Neural progenitor cell (in vitro differentiated cells): ENCODE measurements at regions not wholly inside any gene's neighbourhood (a gene's known extent, or its start where the extent isn't known, plus 50 kb on each side); places are given as distances from the start of the nearest gene placed in this dataset.

Experiments
- DNase-seq: peaks from one replicate; pipeline ENCODE4 v3.0.0-alpha.2; 2016; ENCODE audit warnings: low spot score
- H2AFZ ChIP-seq: fragments of 200-600 bp; sonication (generic); replicated peaks from 2 replicates; pipeline ENCODE4 v1.6.1; 2016; ENCODE audit warnings: antibody characterized with exemption
- H3F3A ChIP-seq: fragments of 200-600 bp; sonication (generic); 2 replicates; pipeline ENCODE4 v1.6.1; 2016; ENCODE audit warnings: antibody characterized with exemption, low read depth
- H3K27ac ChIP-seq: fragments of 200-600 bp; sonication (generic); 2 replicates; pipeline ENCODE4 v1.5.1; 2016; ENCODE audit warnings: mild to moderate bottlenecking
- H3K27me3 ChIP-seq: fragments of 200-600 bp; sonication (generic); 2 replicates; pipeline ENCODE4 v1.6.1; 2016; ENCODE audit warnings: mild to moderate bottlenecking, moderate library complexity
- H3K36me3 ChIP-seq: fragments of 200-600 bp; sonication (generic); 2 replicates; pipeline ENCODE4 v1.5.1; 2016
- H3K4me1 ChIP-seq: fragments of 200-600 bp; sonication (generic); 2 replicates; pipeline ENCODE4 v1.6.1; 2016; ENCODE audit warnings: mixed run types
- H3K4me2 ChIP-seq: fragments of 200-600 bp; sonication (generic); 2 replicates; pipeline ENCODE4 v1.6.1; 2016
- H3K4me3 ChIP-seq: fragments of 200-600 bp; sonication (generic); 2 replicates; pipeline ENCODE4 v1.5.1; 2016
- H3K79me2 ChIP-seq: fragments of 200-600 bp; sonication (generic); 2 replicates; pipeline ENCODE4 v1.6.1; 2016; ENCODE audit warnings: low read depth
- H3K9ac ChIP-seq: fragments of 200-600 bp; sonication (generic); 2 replicates; pipeline ENCODE4 v1.6.1; 2016
- H3K9me3 ChIP-seq: fragments of 200-600 bp; sonication (generic); 2 replicates; pipeline ENCODE4 v1.5.1; 2016; ENCODE audit warnings: low read depth
- H4K20me1 ChIP-seq: fragments of 200-600 bp; sonication (generic); 2 replicates; pipeline ENCODE4 v1.6.1; 2016; ENCODE audit warnings: low read depth
- H3K27ac Mint-ChIP-seq: 3 replicates; pipeline ENCODE4 v1.8.0; 2021; ENCODE audit warnings: mixed read lengths
- H3K27me3 Mint-ChIP-seq: 2 replicates; pipeline ENCODE4 v1.8.0; 2022; ENCODE audit warnings: low read depth, mild to moderate bottlenecking, inconsistent platforms, moderate library complexity, mixed read lengths; ENCODE audit not compliant: insufficient read depth
- H3K36me3 Mint-ChIP-seq: 3 replicates; pipeline ENCODE4 v1.8.0; 2021; ENCODE audit warnings: mixed read lengths
- H3K4me1 Mint-ChIP-seq: 3 replicates; pipeline ENCODE4 v1.8.0; 2021; ENCODE audit warnings: mixed read lengths
- H3K4me3 Mint-ChIP-seq: 3 replicates; pipeline ENCODE4 v1.8.0; 2021; ENCODE audit warnings: mild to moderate bottlenecking, moderate library complexity, mixed read lengths
- H3K9me3 Mint-ChIP-seq: 3 replicates; pipeline ENCODE4 v1.8.0; 2020; ENCODE audit warnings: mixed read lengths
- EZH2 ChIP-seq: fragments of 200-600 bp; sonication (generic); IDR thresholded peaks from 2 replicates; pipeline ENCODE4 v1.6.1; 2017; ENCODE audit warnings: antibody characterized with exemption, mild to moderate bottlenecking, moderate library complexity
- EZH2phosphoT487 ChIP-seq: fragments of 200-600 bp; sonication (generic); IDR thresholded peaks from 2 replicates; pipeline ENCODE4 v1.6.1; 2017; ENCODE audit warnings: antibody characterized with exemption
- TF ChIP-seq, protein P1 (sequence below): fragments of 200-600 bp; sonication (generic); IDR thresholded peaks from 2 replicates; pipeline ENCODE4 v1.5.1; 2017; ENCODE audit warnings: antibody characterized with exemption, mild to moderate bottlenecking

DNA sequence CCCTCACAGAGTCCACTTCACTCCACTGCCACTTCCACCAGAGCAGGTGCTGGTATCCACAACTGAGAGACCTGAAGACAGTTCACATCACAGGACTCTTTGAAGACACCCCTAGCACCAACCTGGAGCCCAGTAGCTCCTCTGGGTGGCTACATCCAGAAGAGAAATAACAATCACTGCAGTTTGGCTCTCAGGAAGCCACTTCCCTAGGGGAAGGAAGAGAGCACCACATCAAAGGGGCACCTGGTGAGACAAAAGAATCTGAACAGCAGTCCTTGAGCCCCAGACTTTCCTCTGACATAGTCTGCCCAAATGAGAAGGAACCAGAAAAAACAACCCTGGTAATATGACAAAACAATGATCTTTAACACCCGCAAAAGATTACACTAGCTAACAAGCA, 113.2 kb downstream of the TENT5C start:
- Histone ChIP-seq H3K9ac (no peak overlapping the region), H3K27ac (no peak overlapping the region), H3K4me2 (no peak overlapping the region), H3K4me3 (no peak overlapping the region), H3K4me1 (no peaks in the 10 kb centered on the region), H3K9me3 (no peaks in the 10 kb centered on the region), H3K36me3 (no peaks in the 10 kb centered on the region), H3F3A (no peaks in the 10 kb centered on the region), H4K20me1 (no peaks in the 10 kb centered on the region), H2AFZ (no peak overlapping the region), H3K27me3 (no peaks in the 10 kb centered on the region), H3K79me2 (no peaks in the 10 kb centered on the region)
- H3K27me3 Mint-ChIP-seq, result peaks cover 3% of the 10 kb centered on the region
- H3K4me3 Mint-ChIP-seq, result no peak overlapping the region
- H3K27ac Mint-ChIP-seq, result no peak overlapping the region
- DNase-seq, result no peak
- no peaks in the 10 kb centered on the region for H3K4me1 Mint-ChIP-seq
- TF ChIP-seq, protein P1, sequence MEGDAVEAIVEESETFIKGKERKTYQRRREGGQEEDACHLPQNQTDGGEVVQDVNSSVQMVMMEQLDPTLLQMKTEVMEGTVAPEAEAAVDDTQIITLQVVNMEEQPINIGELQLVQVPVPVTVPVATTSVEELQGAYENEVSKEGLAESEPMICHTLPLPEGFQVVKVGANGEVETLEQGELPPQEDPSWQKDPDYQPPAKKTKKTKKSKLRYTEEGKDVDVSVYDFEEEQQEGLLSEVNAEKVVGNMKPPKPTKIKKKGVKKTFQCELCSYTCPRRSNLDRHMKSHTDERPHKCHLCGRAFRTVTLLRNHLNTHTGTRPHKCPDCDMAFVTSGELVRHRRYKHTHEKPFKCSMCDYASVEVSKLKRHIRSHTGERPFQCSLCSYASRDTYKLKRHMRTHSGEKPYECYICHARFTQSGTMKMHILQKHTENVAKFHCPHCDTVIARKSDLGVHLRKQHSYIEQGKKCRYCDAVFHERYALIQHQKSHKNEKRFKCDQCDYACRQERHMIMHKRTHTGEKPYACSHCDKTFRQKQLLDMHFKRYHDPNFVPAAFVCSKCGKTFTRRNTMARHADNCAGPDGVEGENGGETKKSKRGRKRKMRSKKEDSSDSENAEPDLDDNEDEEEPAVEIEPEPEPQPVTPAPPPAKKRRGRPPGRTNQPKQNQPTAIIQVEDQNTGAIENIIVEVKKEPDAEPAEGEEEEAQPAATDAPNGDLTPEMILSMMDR, result no peak
- TF ChIP-seq EZH2 (no peak), EZH2phosphoT487 (no peak)
- peaks cover 38% of the 10 kb centered on the region for H3K9me3 Mint-ChIP-seq
- H3K36me3 Mint-ChIP-seq, result no peaks in the 10 kb centered on the region

GRCh38 chr1:117732065-117732797, 126.4 kb downstream of the TENT5C start:
- Mint-ChIP-seq H3K4me1 (peaks cover 3% of the 10 kb centered on the region), H3K27me3 (peaks cover 2% of the 10 kb centered on the region), H3K9me3 (peaks cover 17% of the 10 kb centered on the region), H3K27ac (no peak overlapping the region), H3K4me3 (no peak overlapping the region), H3K36me3 (no peaks in the 10 kb centered on the region)
- no peak overlapping the region for H3K4me2 ChIP-seq
- H4K20me1 ChIP-seq, result no peaks in the 10 kb centered on the region
- H3K27ac ChIP-seq, result no peak overlapping the region
- DNase-seq, result no peak
- no peaks in the 10 kb centered on the region for H3F3A ChIP-seq
- H2AFZ ChIP-seq, result no peak overlapping the region
- H3K27me3 ChIP-seq, result no peaks in the 10 kb centered on the region
- peaks cover 6% of the 10 kb centered on the region for H3K4me1 ChIP-seq
- H3K4me3 ChIP-seq, result no peak overlapping the region
- TF ChIP-seq, protein P1, result no peak
- no peak for TF ChIP-seq EZH2phosphoT487
- no peak for TF ChIP-seq EZH2
- H3K79me2 ChIP-seq, result no peaks in the 10 kb centered on the region
- peaks cover under 1% of the 10 kb centered on the region for H3K36me3 ChIP-seq
- H3K9ac ChIP-seq, result no peak overlapping the region
- no peaks in the 10 kb centered on the region for H3K9me3 ChIP-seq

DNA sequence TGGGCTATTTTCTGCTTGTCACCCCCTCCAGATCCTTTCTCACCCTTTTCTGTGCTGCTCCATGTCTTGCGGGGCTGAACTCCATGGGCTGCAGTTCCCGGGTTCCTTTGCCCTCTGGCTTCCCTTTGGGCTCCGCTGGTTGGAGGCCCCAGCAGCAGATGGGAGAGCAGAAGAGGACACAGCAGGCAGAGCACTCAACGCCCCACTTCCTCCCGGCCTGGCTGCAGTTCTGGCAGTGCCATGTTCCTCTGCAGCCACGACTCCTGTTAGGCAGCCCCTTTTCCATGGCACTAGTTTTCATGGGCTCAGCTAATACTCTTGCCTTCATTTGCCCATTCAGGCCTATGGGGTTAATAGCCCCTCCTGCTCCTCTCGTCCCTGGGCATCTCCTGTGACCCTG, 127.1 kb downstream of the TENT5C start:
- peaks cover 6% of the 10 kb centered on the region for H3K4me1 ChIP-seq
- TF ChIP-seq, protein P1, result no peak
- TF ChIP-seq EZH2phosphoT487, result no peak
- no peak for TF ChIP-seq EZH2
- no peaks in the 10 kb centered on the region for H3K79me2 ChIP-seq
- no peaks in the 10 kb centered on the region for H3K36me3 ChIP-seq
- H3K27ac ChIP-seq, result no peak overlapping the region
- H3F3A ChIP-seq, result no peaks in the 10 kb centered on the region
- H3K9me3 ChIP-seq, result no peaks in the 10 kb centered on the region
- no peak for DNase-seq
- Mint-ChIP-seq H3K9me3 (peaks cover 11% of the 10 kb centered on the region), H3K27me3 (peaks cover 2% of the 10 kb centered on the region), H3K4me1 (peaks cover 3% of the 10 kb centered on the region), H3K27ac (no peak overlapping the region), H3K4me3 (no peak overlapping the region), H3K36me3 (no peaks in the 10 kb centered on the region)
- H3K27me3 ChIP-seq, result no peaks in the 10 kb centered on the region
- H4K20me1 ChIP-seq, result no peaks in the 10 kb centered on the region
- H3K4me2 ChIP-seq, result no peak overlapping the region
- no peak overlapping the region for H3K9ac ChIP-seq
- no peak overlapping the region for H3K4me3 ChIP-seq
- H2AFZ ChIP-seq, result no peak overlapping the region
